ENCODE measurements at regions not wholly inside any gene's neighbourhood (a gene's known extent, or its start where the extent isn't known, plus 50 kb on each side); places are given as distances from the start of the nearest gene placed in this dataset.
"Not testable (repeated sequence)": the region's sequence is repeated elsewhere in the genome, so short reads cannot be mapped to it uniquely, and the experiment has no call there.

- no peak for ATAC-seq
- TF ChIP-seq CTCF (IDR thresholded peaks at IDR 0.05): no peak
- no peak overlapping the region for H3K27ac ChIP-seq
- no peaks in the 10 kb centered on the region for H3K36me3 ChIP-seq
- H3K9me3 ChIP-seq: peaks cover 0 to 20% (median 0%) of the 10 kb centered on the region in 11 donors
- H3K27me3 ChIP-seq: no peaks in the 10 kb centered on the region
- intact Hi-C loops (cut with DNase I): no loop called here
- WGBS, 2 donors: 57 to 60% methylated on average over 1 of the region's 1 CpG
- no peak for DNase-seq
- no peak overlapping the region for H3K4me3 ChIP-seq
- no peaks in the 10 kb centered on the region for H3K4me1 ChIP-seq
Observed at GRCh38 chr13:88288326-88288725, 617.2 kb downstream of the SLITRK5 start.

DNA sequence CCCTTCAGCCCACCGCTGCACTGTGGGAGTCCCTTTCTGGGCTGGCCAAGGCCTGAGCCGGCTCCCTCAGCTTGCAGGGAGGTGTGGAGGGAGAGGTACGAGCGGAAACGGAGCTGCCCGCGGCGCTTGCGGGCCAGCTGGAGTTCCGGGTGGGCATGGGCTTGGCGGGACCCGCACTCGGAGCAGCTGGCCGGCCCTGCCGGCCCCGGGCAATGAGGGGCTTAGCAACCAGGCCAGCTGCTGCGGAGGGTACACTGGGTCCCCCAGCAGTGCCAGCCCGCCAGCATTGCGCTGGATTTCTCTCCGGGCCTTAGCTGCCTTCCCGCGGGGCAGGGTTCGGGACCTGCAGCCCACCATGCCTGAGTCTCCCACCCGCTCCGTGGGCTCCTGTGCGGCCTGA, 620.6 kb downstream of the SLITRK5 start:
- ATAC-seq; intact Hi-C loops (cut with DNase I); H3K4me1 ChIP-seq; H3K4me3 ChIP-seq; H3K9me3 ChIP-seq; H3K36me3 ChIP-seq; H3K27ac ChIP-seq; H3K27me3 ChIP-seq; DNase-seq: not testable (repeated sequence)
- WGBS, 2 donors: 94 to 95% methylated on average over 24 to 26 of the region's 26 CpGs

DNA sequence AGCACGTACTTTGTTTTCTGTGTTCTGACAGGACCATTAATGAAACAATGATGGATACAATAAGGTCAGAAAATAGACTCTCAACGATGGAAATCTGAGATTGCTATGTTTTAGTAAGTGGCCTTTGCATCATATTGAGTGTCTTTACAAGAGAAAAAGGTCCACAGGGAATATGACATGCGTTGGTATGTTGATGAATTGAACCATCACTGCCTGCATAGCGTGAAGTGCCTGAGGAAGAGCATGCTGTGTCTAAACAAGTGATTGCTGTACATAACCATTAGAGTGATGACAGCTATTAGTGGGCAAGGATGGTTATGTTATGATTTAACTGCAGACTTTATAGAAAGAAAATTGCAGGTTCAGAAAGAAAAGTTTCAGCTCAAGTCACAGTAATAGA, 623.2 kb downstream of the SLITRK5 start:
- no peak for TF ChIP-seq CTCF (IDR thresholded peaks at IDR 0.05)
- H3K4me1 ChIP-seq: no peaks in the 10 kb centered on the region
- ATAC-seq: no peak
- no peak for DNase-seq
- H3K27me3 ChIP-seq: no peaks in the 10 kb centered on the region
- no peak overlapping the region for H3K27ac ChIP-seq
- WGBS, 2 donors: 68 to 78% methylated on average over 4 of the region's 4 CpGs
- no peak overlapping the region for H3K4me3 ChIP-seq
- intact Hi-C loops (cut with DNase I): no loop called here
- H3K36me3 ChIP-seq: no peaks in the 10 kb centered on the region
- H3K9me3 ChIP-seq: no peaks in the 10 kb centered on the region

- TF ChIP-seq CTCF (IDR thresholded peaks at IDR 0.05): no peak
- DNase-seq (no peak), ATAC-seq (no peak)
- H3K4me3 ChIP-seq: no peak overlapping the region
- no peaks in the 10 kb centered on the region for H3K4me1 ChIP-seq
- 60 to 68% methylated on average over 3 of the region's 3 CpGs for WGBS, 2 donors
- no peaks in the 10 kb centered on the region for H3K36me3 ChIP-seq
- intact Hi-C loops (cut with DNase I): no loop called here
- peaks cover 0 to 19% (median 4%) of the 10 kb centered on the region in 11 donors for H3K9me3 ChIP-seq
- H3K27me3 ChIP-seq: no peaks in the 10 kb centered on the region
- no peak overlapping the region for H3K27ac ChIP-seq
Observed at GRCh38 chr13:88303157-88303556, 632.0 kb downstream of the SLITRK5 start.

DNA sequence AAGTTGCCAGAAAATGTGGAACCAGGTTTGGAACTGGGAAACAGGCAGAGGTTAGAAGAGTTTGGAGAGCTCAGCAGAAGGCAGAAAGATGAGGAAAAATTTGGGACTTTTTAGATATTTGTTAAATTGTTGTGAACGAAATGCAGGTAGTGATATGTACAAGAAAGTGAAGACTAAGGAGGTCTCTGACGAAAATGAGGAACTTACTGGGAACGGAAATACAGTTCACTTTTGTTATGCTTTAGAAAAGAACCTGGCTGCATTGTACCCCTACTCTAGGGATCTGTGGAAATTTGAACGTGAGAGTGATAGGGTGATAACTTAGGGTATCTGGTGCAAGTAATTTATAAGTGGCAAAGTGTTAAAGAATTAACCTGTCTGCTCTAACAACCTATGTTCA, 632.4 kb downstream of the SLITRK5 start:
- Histone ChIP-seq H3K4me1 (no peaks in the 10 kb centered on the region), H3K27me3 (no peaks in the 10 kb centered on the region), H3K36me3 (no peaks in the 10 kb centered on the region), H3K27ac (no peak overlapping the region), H3K4me3 (no peak overlapping the region), H3K9me3 (peaks cover 0 to 19% (median 4%) of the 10 kb centered on the region in 11 donors)
- no peak for TF ChIP-seq CTCF (IDR thresholded peaks at IDR 0.05)
- 72 to 73% methylated on average over 4 of the region's 4 CpGs for WGBS, 2 donors
- no peak for DNase-seq
- ATAC-seq: no peak
- intact Hi-C loops (cut with DNase I): no loop called here

Measured in heart right ventricle (tissue), 16 donors.